ENCODE measurements at regions not wholly inside any gene's neighbourhood (a gene's known extent, or its start where the extent isn't known, plus 50 kb on each side); places are given as distances from the start of the nearest gene placed in this dataset.

GRCh38 chr10:90344226-90344625 is 513.6 kb downstream of the HTR7 start:
- DNase-seq = no peak

- no peak for DNase-seq
Observed at GRCh38 chr10:90347239-90347638, 510.6 kb downstream of the HTR7 start.

- DNase-seq = no peak
Observed at GRCh38 chr10:90350122-90350521, 507.7 kb downstream of the HTR7 start.

GRCh38 chr10:90352288-90352687 is 505.6 kb downstream of the HTR7 start:
- no peak for DNase-seq

- no peak for DNase-seq
Observed at GRCh38 chr10:90354914-90355313, 502.9 kb downstream of the HTR7 start.

- DNase-seq = no peak
Observed at GRCh38 chr10:90363799-90364483, 493.9 kb downstream of the HTR7 start.

DNA sequence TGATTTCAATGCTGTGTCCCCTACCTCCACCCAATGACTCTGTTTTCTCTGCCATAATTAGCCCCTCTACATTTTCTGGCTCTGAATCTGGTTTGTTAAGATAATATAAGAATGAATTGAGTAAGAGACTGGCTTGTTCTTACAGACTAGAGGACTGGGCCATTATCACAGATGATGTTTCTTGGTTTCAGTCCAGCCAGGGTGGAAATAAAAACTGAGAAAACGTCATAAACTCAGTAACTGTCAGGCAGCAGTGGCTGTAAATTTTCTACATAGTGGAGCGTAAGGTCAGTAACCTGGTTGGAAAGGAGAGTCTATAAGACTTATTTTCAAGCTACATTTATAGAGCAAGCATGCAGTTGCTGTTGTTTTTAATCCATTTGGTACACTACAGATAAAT is 485.4 kb downstream of the HTR7 start:
- DNase-seq = no peak

DNA sequence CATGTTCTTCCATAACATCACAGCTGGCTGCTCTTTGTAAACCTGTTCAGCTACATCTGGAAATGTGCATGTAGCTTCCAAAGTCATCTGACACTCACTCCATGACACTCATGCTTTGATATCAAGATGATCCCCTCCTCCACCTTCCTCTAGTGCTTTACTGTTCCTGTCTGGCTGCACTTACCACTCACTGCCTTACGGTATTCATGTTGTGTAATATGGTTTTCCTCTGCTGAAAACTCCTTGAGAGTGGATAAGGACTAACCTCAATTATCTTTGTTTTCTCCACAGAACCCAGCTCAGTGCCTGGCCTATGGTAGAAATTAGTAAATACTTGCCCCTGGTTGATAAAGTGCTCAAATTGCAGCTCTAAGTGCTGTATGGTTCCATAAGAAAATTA is 483.9 kb downstream of the HTR7 start:
- DNase-seq = no peak

- no peak for DNase-seq
Observed at GRCh38 chr10:90378524-90379076, 479.2 kb downstream of the HTR7 start.

DNA sequence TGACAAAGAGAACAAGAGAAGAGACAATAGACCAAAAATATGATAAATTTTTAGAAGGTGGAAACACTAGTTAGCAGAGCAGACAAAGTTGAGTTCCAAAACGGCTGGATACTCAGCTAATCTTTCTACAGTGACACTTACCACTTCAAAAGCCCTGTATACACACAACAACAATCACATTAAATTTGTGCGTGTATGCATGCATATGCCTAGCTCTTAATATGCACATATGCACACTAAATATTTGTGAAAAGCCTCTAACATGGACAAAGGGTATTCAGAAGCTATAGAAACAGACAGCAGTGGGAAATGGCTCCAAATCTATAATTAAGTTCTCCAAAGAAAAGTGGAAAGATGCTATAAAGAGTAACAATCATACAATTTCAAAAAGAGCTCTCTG is 476.4 kb downstream of the HTR7 start:
- no peak for DNase-seq

- no peak for DNase-seq
Observed at GRCh38 chr10:90389876-90390275, 468.0 kb downstream of the HTR7 start.

GRCh38 chr10:90394311-90394710 is 463.5 kb downstream of the HTR7 start:
- DNase-seq = no peak

DNA sequence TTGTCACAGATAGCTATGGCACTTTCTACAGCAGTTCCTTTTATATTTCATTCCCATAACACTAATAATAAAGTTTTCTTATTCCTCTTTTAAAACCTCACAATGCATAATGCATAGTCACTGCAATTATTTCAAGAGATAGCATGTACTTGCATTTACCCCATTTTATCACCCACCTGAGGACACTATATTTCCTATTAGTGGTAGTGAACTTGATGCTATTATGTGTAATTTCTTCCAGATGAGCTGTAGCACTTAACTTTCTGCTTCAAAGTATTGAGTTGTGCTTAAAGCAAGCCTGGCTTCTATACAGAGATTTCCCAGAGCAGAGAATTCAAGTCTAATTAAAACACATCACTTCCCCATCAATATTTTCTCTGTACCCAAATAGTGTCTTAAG is 461.1 kb downstream of the HTR7 start:
- DNase-seq = no peak

- no peak for DNase-seq
Observed at GRCh38 chr10:90398566-90398965, 459.3 kb downstream of the HTR7 start.

- no peak for DNase-seq
Observed at GRCh38 chr10:90399782-90400181, 458.1 kb downstream of the HTR7 start.

GRCh38 chr10:90403211-90404000 is 454.4 kb downstream of the HTR7 start:
- DNase-seq = no peak

DNA sequence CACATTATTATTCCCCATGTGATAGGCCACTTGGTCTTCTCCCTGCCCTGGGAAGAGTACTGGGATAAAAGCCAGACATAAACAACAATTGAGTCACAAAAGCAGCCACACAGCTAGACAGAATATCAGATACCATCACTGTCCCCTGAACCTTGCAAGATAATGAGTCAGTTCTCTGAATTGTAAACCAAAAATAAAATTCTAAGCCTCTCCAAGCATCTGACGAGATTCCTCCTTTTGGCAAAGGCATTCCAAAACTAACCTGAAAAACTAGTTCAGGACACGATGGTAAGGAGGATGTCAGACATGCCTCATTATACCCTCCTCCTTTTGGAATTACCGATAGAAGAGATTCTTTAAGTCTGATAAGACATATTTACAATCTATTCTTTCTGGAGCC is 450.7 kb downstream of the HTR7 start:
- no peak for DNase-seq

DNA sequence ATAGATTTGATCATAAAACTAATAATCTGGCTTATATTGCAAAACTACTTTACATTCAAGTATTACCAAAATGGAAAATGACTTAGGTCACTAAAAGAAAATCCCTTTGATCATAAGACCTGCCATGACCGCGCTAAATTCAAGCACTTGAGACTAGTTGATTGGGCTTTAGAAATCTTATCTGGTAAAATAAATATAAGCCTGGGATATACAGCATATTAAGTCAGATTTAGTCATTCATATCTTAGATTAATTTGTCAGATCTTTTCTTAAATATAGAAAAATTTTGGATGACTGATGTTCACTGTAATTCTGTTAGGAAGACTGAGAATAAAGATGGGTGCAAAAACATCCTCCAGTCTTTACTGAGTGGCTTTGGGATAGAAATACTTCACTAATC is 450.0 kb downstream of the HTR7 start:
- DNase-seq = no peak

GRCh38 chr10:90412582-90412981 is 445.3 kb downstream of the HTR7 start:
- no peak for DNase-seq

- no peak for DNase-seq
Observed at GRCh38 chr10:90413196-90413595, 444.6 kb downstream of the HTR7 start.

- DNase-seq = no peak
Observed at GRCh38 chr10:90414926-90415325, 442.9 kb downstream of the HTR7 start.

DNA sequence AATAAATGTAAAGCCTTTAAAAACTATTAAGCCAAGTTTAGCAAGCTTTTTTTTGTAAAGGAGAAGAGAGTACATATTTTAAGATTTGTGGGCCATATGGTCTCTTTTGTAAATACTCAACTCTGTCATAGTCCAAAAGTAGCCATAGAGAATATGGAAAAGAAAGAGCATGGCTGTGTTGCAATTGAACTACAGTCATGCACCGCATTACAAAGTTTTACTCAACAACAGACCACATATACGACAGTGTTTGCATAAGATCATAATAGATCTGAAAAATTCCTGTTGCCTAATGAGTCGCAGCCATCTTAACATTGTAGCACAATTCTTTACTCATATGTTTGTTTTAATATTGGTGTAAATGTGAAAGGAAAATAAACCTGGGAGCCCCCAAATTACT is 440.8 kb downstream of the HTR7 start:
- DNase-seq = no peak

DNA sequence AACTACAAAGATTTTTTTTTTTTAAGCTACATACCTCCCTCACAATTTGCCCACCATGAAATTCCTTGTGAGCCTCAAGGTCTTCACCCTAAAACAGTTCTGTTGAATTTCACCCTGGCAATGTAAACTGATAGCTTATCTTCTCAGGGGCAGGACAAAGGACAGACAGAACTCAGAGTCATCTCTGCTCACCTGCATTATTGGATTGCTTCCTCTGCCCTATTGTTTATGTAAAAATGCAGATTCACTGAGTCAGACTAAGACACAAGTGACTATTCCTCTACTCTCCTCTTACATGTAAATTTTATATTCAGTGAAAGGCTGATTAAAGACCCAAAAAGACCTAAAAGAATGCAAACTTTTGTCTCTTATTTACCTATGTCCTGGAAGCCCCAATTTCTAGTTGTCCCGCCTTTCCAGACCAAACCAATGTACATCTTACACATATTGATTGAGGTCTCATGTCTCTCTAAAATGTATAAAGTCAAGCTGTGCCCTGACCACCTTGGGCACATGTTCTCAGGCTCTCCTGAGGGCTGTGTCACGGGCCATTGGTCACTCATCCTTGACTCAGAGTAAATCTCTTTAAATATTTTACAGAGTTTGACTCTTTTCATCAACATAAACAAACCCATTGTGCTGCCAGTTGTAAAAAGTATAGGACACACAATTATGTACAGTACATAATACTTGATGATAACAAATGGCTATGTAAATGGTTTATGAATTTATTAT is 440.2 kb downstream of the HTR7 start:
- DNase-seq = no peak

Data from CD4-positive, alpha-beta T cell treated with Interleukin-10 for 1 hour (primary cell).